GM12878 (cell line): ENCODE measurements at regions not wholly inside any gene's neighbourhood (a gene's known extent, or its start where the extent isn't known, plus 50 kb on each side); places are given as distances from the start of the nearest gene placed in this dataset.

Source experiments
- ATAC-seq: fragments of 200-7000 bp; cut with Tn5 transposase; 3 replicates; pipeline ENCODE4 v1.9.1; 2020; ENCODE audit warnings: mild to moderate bottlenecking, moderate library complexity
- BruUV-seq: library from RNA; stranded (reverse); fragments of 400-500 nt; replicated peaks from 2 replicates; lab custom pipeline; 2021; lab: Mats Ljungman, UMichigan
- CTCF ChIA-PET: fragments of 300-600 bp; sonication (Branson Sonifier 250); formaldehyde crosslinking; extraction: SDS; loops from one replicate; lab custom pipeline; 2021; ENCODE audit warnings: inconsistent platforms; lab: Yijun Ruan, JAX
- POLR2A ChIA-PET: fragments of 350-600 bp; formaldehyde crosslinking; extraction: SDS; loops from one replicate; lab custom pipeline; 2021; ENCODE audit warnings: inconsistent platforms; lab: Charles Lee
- RAD21 ChIA-PET: fragments of 300-600 bp; sonication (Branson Sonifier 250); formaldehyde crosslinking; loops from one replicate; lab custom pipeline; 2023; ENCODE audit warnings: antibody characterized with exemption; ENCODE audit not compliant: unreplicated experiment; lab: Charles Lee
- SMC1A ChIA-PET: fragments of 300-600 bp; sonication (Branson Sonifier 250); formaldehyde crosslinking; loops from one replicate; lab custom pipeline; 2023; ENCODE audit not compliant: unreplicated experiment, uncharacterized antibody; lab: Charles Lee
- DNase-seq: peaks from one replicate; pipeline ENCODE4 v3.0.0-alpha.2; 2011; ENCODE audit warnings: low read depth, low spot score
- FAIRE-seq: peaks from 3 replicates; lab custom pipeline; 2011; peaks lifted over from hg19 to GRCh38; lab: Jason Lieb, UNC
- H2AFZ ChIP-seq: 2 replicates; pipeline ENCODE4 v1.6.0; 2011; ENCODE audit warnings: low read depth, low read length, control low read depth; ENCODE audit not compliant: control insufficient read depth
- H3K27ac ChIP-seq: 2 replicates; pipeline ENCODE4 v1.5.1; 2011; ENCODE audit warnings: control low read depth; ENCODE audit not compliant: control insufficient read depth, insufficient read depth
- H3K27me3 ChIP-seq, 2 experiments: replicated peaks in 1 of 2; 2 replicates each; pipeline versions ENCODE4 v1.6.0 to v1.6.1; 2011; ENCODE audit warnings: low read length in 1 of 2; ENCODE audit not compliant: control insufficient read depth in 2 of 2, insufficient read depth in 2 of 2
- H3K36me3 ChIP-seq, 2 experiments: 2 replicates each; pipeline ENCODE4 v1.5.1; 2011; ENCODE audit warnings: low read length in 1 of 2; ENCODE audit not compliant: control insufficient read depth in 2 of 2, insufficient read depth in 2 of 2
- H3K4me1 ChIP-seq: 2 replicates; pipeline ENCODE4 v1.6.1; 2011; ENCODE audit warnings: mild to moderate bottlenecking, low read length, moderate library complexity, mixed read lengths; ENCODE audit not compliant: control insufficient read depth, insufficient read depth
- H3K4me2 ChIP-seq: 2 replicates; pipeline ENCODE4 v1.6.0; 2011; ENCODE audit warnings: control low read depth; ENCODE audit not compliant: control insufficient read depth, insufficient read depth
- H3K4me3 ChIP-seq: fragments of 200-600 bp; sonication (generic); 2 replicates; pipeline ENCODE4 v1.5.1; 2016
- H3K79me2 ChIP-seq: 2 replicates; pipeline ENCODE4 v1.6.0; 2011; ENCODE audit warnings: low read length; ENCODE audit not compliant: control insufficient read depth, insufficient read depth
- H3K9ac ChIP-seq: 2 replicates; pipeline ENCODE4 v1.8.0; 2011; ENCODE audit warnings: low read length, control low read depth, mixed read lengths; ENCODE audit not compliant: control insufficient read depth, insufficient read depth
- H3K9me3 ChIP-seq: replicated peaks from 3 replicates; pipeline ENCODE4 v1.5.1; 2011; ENCODE audit warnings: mild to moderate bottlenecking, low read length; ENCODE audit not compliant: control insufficient read depth, insufficient read depth
- H4K20me1 ChIP-seq: 2 replicates; pipeline ENCODE4 v1.6.0; 2011; ENCODE audit not compliant: control insufficient read depth, insufficient read depth
- ASH2L ChIP-seq: fragments of 300-600, 200-600 bp; sonication (generic); IDR thresholded peaks from 2 replicates; pipeline ENCODE4 v1.6.1; 2017; ENCODE audit warnings: low read depth, mild to moderate bottlenecking, borderline replicate concordance
- ATF7 ChIP-seq: fragments of 450-650 bp; IDR thresholded peaks from 2 replicates; pipeline ENCODE4 v1.6.1; 2016; ENCODE audit warnings: low read depth, mild to moderate bottlenecking
- ESRRA ChIP-seq: IDR thresholded peaks from 2 replicates; pipeline ENCODE4 v1.6.1; 2012; ENCODE audit warnings: mild to moderate bottlenecking, low read length, improper control_type of control experiment
- EZH2 ChIP-seq: IDR thresholded peaks from 2 replicates; pipeline ENCODE4 v1.6.1; 2012; ENCODE audit warnings: low read depth, mild to moderate bottlenecking, control low read depth, inconsistent platforms, low read length, borderline replicate concordance; ENCODE audit not compliant: control insufficient read depth
- MYC ChIP-seq: IDR thresholded peaks from 2 replicates; pipeline ENCODE4 v1.6.1; 2011; ENCODE audit warnings: mild to moderate bottlenecking, low read length, moderate library complexity, inconsistent platforms; ENCODE audit not compliant: insufficient read depth, insufficient replicate concordance, insufficient read length, severe bottlenecking
- NR2C1 ChIP-seq: fragments of 450-650 bp; IDR thresholded peaks from 2 replicates; pipeline ENCODE4 v1.6.1; 2017; ENCODE audit warnings: antibody characterized with exemption, mild to moderate bottlenecking, moderate library complexity
- PAX5 ChIP-seq: IDR thresholded peaks from 2 replicates; pipeline ENCODE4 v1.6.1; 2011; ENCODE audit warnings: low read depth, low read length, borderline replicate concordance
- PKNOX1 ChIP-seq: fragments of 450-650 bp; IDR thresholded peaks from 2 replicates; pipeline ENCODE4 v1.6.1; 2016; ENCODE audit warnings: mild to moderate bottlenecking
- RELB ChIP-seq: fragments of 450-650 bp; IDR thresholded peaks from 2 replicates; pipeline ENCODE4 v1.6.1; 2017; ENCODE audit warnings: low read depth, mild to moderate bottlenecking, moderate library complexity
- SUZ12 ChIP-seq: fragments of 200-600 bp; sonication (generic); IDR thresholded peaks from one replicate; pipeline ENCODE4 v1.6.1; 2018; ENCODE audit warnings: antibody characterized with exemption, mild to moderate bottlenecking; ENCODE audit not compliant: unreplicated experiment
- YBX1 ChIP-seq: fragments of 450-650 bp; IDR thresholded peaks from 2 replicates; pipeline ENCODE4 v1.6.1; 2016; ENCODE audit warnings: antibody characterized with exemption
- ZBTB33 ChIP-seq: fragments of 450-650 bp; IDR thresholded peaks from 2 replicates; pipeline ENCODE4 v1.6.1; 2017; ENCODE audit warnings: mild to moderate bottlenecking
- ZNF217 ChIP-seq: fragments of 450-650 bp; IDR thresholded peaks from 2 replicates; pipeline ENCODE4 v1.6.1; 2017; ENCODE audit warnings: antibody characterized with exemption, mild to moderate bottlenecking
- WGBS: methylation state at CpG from one replicate; pipeline ENCODE4 v1.1.6; 2016; ENCODE audit warnings: low lambda C conversion rate; ENCODE audit not compliant: insufficient replicate concordance, insufficient coverage; ENCODE audit errors: missing lambda C conversion rate; 5-methylcytosine and 5-hydroxymethylcytosine counted together
- in situ Hi-C: fragments of 300-500 bp; cut with MboI; formaldehyde crosslinking; loops from 9 replicates; pipeline ENCODE4 v1.14.3; 2018; ENCODE audit warnings: mixed read lengths
- intact Hi-C: fragments of 100-400 bp; cut with micrococcal nuclease; formaldehyde crosslinking; loops from one replicate; pipeline ENCODE4 v1.14.2; 2022; ENCODE audit not compliant: unreplicated experiment
- TF ChIP-seq, protein P1 (sequence below): IDR thresholded peaks from 2 replicates; pipeline ENCODE4 v1.6.1; 2011; ENCODE audit warnings: mild to moderate bottlenecking, low read depth, low read length, moderate library complexity; ENCODE audit not compliant: insufficient replicate concordance

DNA sequence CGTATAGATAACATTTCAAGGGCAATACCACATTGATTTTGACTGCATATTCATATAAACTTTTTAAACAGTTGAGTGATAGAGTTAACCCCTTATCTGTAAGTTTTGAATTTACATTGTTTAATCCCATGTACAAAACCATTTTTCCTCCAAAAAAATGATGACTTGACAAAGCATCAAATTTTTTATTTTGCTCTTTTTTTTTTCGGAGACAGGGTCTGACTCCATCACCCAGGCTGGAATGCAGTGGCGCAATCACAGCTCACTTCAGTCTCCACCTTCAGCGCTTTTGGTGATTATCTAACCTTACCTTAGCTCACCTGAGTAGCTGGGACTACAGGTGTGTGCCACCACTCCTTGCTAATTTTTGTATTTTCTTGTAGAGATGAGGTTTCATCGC, 1670.1 kb upstream of the CDH9 start:
- in situ Hi-C loops (no loop called here), intact Hi-C loops (no loop called here)
- H3K9ac ChIP-seq = no peak overlapping the region
- no peak overlapping the region for H3K4me2 ChIP-seq
- SMC1A ChIA-PET = no interaction called here
- H3K4me1 ChIP-seq = no peaks in the 10 kb centered on the region
- BruUV-seq = no TSS peak
- H3K79me2 ChIP-seq = no peaks in the 10 kb centered on the region
- DNase-seq = no peak
- no peaks in the 10 kb centered on the region for H3K9me3 ChIP-seq
- POLR2A ChIA-PET = no interaction called here
- RAD21 ChIA-PET = no interaction called here
- TF ChIP-seq, protein P1, sequence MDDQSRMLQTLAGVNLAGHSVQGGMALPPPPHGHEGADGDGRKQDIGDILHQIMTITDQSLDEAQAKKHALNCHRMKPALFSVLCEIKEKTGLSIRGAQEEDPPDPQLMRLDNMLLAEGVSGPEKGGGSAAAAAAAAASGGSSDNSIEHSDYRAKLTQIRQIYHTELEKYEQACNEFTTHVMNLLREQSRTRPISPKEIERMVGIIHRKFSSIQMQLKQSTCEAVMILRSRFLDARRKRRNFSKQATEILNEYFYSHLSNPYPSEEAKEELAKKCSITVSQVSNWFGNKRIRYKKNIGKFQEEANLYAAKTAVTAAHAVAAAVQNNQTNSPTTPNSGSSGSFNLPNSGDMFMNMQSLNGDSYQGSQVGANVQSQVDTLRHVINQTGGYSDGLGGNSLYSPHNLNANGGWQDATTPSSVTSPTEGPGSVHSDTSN = no peak
- TF ChIP-seq PKNOX1 (no peak), SUZ12 (no peak), ASH2L (no peak), PAX5 (no peak), NR2C1 (no peak), ATF7 (no peak)
- no peak for ATAC-seq
- no peaks in the 10 kb centered on the region for H4K20me1 ChIP-seq
- CTCF ChIA-PET = no interaction called here
- H3K27me3 ChIP-seq = no peaks in the 10 kb centered on the region
- 39% methylated on average over 5 of the region's 5 CpGs for WGBS
- FAIRE-seq = no peak
- no peak overlapping the region for H3K4me3 ChIP-seq
- H2AFZ ChIP-seq = no peak overlapping the region
- no peaks in the 10 kb centered on the region for H3K36me3 ChIP-seq
- no peak overlapping the region for H3K27ac ChIP-seq

GRCh38 chr5:28707706-28708105, 1669.3 kb upstream of the CDH9 start:
- Histone ChIP-seq H3K9me3 (no peaks in the 10 kb centered on the region), H3K27me3 (no peaks in the 10 kb centered on the region), H2AFZ (no peak overlapping the region), H3K27ac (no peak overlapping the region), H3K36me3 (no peaks in the 10 kb centered on the region), H3K9ac (no peak overlapping the region), H4K20me1 (no peaks in the 10 kb centered on the region), H3K79me2 (no peaks in the 10 kb centered on the region), H3K4me1 (no peaks in the 10 kb centered on the region), H3K4me2 (no peak overlapping the region), H3K4me3 (no peak overlapping the region)
- POLR2A ChIA-PET = no interaction called here
- in situ Hi-C loops (no loop called here), intact Hi-C loops (no loop called here)
- FAIRE-seq (no peak), DNase-seq (no peak), ATAC-seq (no peak)
- RAD21 ChIA-PET = no interaction called here
- BruUV-seq = no TSS peak
- CTCF ChIA-PET = no interaction called here
- SMC1A ChIA-PET = no interaction called here
- TF ChIP-seq NR2C1 (no peak), ZBTB33 (no peak), RELB (no peak), EZH2 (no peak), YBX1 (no peak), ESRRA (no peak), ZNF217 (no peak), MYC (no peak)
